Activated T-cell treated with anti-CD3 and anti-CD28 coated beads, Interleukin-2, amount 50 U/mL, for 4 hours (primary cell): ENCODE measurements at regions not wholly inside any gene's neighbourhood (a gene's known extent, or its start where the extent isn't known, plus 50 kb on each side); places are given as distances from the start of the nearest gene placed in this dataset.

Experiments used
- ATAC-seq, 2 donors: fragments of 200-7000 bp; cut with Tn5 transposase; one replicate each; pipeline ENCODE4 v1.10.0; 2021
- DNase-seq: peaks from one replicate; pipeline ENCODE4 v3.0.0-alpha.2; 2020
- H3K27me3 Mint-ChIP-seq: one replicate; pipeline ENCODE4 v1.8.0; 2021; ENCODE audit warnings: low read depth, mixed read lengths
- H3K36me3 Mint-ChIP-seq: one replicate; pipeline ENCODE4 v1.8.0; 2022; ENCODE audit warnings: mixed read lengths; ENCODE audit not compliant: insufficient read depth
- H3K4me1 Mint-ChIP-seq: one replicate; pipeline ENCODE4 v1.8.0; 2021; ENCODE audit warnings: low read depth, mixed read lengths
- H3K4me3 Mint-ChIP-seq: one replicate; pipeline ENCODE4 v1.8.0; 2021; ENCODE audit warnings: mild to moderate bottlenecking, moderate library complexity, mixed read lengths
- H3K9me3 Mint-ChIP-seq: one replicate; pipeline ENCODE4 v1.8.0; 2021; ENCODE audit warnings: mixed read lengths

- Mint-ChIP-seq H3K9me3 (peaks cover 26% of the 10 kb centered on the region), H3K4me3 (no peak overlapping the region), H3K36me3 (no peaks in the 10 kb centered on the region), H3K27me3 (no peaks in the 10 kb centered on the region), H3K4me1 (no peaks in the 10 kb centered on the region)
- DNase-seq (no peak), ATAC-seq (no peak)
These were observed 581.2 kb downstream of the CDH18 start for GRCh38 chr5:19406576-19407365.

GRCh38 chr5:19408149-19408548, 579.9 kb downstream of the CDH18 start:
- Mint-ChIP-seq H3K36me3 (no peaks in the 10 kb centered on the region), H3K4me1 (no peaks in the 10 kb centered on the region)
- no peak for ATAC-seq

GRCh38 chr5:19411936-19412335, 576.1 kb downstream of the CDH18 start:
- H3K4me3 Mint-ChIP-seq: no peak overlapping the region
- no peak for ATAC-seq
- no peaks in the 10 kb centered on the region for H3K36me3 Mint-ChIP-seq
- peaks cover 21% of the 10 kb centered on the region for H3K9me3 Mint-ChIP-seq
- no peaks in the 10 kb centered on the region for H3K4me1 Mint-ChIP-seq
- DNase-seq: no peak
- H3K27me3 Mint-ChIP-seq: no peaks in the 10 kb centered on the region

More at GRCh38 chr5:19408149-19408548, 579.9 kb downstream of the CDH18 start:
- Mint-ChIP-seq H3K9me3 (peaks cover 23% of the 10 kb centered on the region), H3K4me3 (no peak overlapping the region), H3K27me3 (no peaks in the 10 kb centered on the region)
- DNase-seq: no peak
